Left cardiac atrium (tissue), 4 donors: ENCODE measurements at regions not wholly inside any gene's neighbourhood (a gene's known extent, or its start where the extent isn't known, plus 50 kb on each side); places are given as distances from the start of the nearest gene placed in this dataset.
"Not testable (repeated sequence)": the region's sequence is repeated elsewhere in the genome, so short reads cannot be mapped to it uniquely, and the experiment has no call there.

Experiments
- ATAC-seq, 2 donors: fragments of 200-7000 bp; cut with Tn5 transposase; one replicate each; pipeline ENCODE4 v1.9.1; 2020; ENCODE audit warnings: mild to moderate bottlenecking in 2 of 2, moderate library complexity in 2 of 2
- DNase-seq: peaks from one replicate; pipeline ENCODE4 v3.0.0-alpha.2; 2020
- intact Hi-C, 2 donors: fragments of 100-400 bp; cut with DNase I; formaldehyde crosslinking; loops; one replicate each; pipeline versions ENCODE4 v1.14.1 to v1.15.1; 2022 to 2023
- donor health status: DM: no; HTN: yes; CAD: no.
- donor health status: DM: no; HTN: yes; CAD: no; lungs with severe emphysema.
- donor health status: DM: yes; HTN: yes; CAD: no.
- donor health status: Dilated cardiomyopathy.

- intact Hi-C loops = no loop called here
Measured at GRCh38 chr5:35561396-35561795, 56.3 kb upstream of the SPEF2 start.

GRCh38 chr5:35557748-35558147 lies 59.9 kb upstream of the SPEF2 start:
- ATAC-seq = no peak
- intact Hi-C loops = no loop called here

More at GRCh38 chr5:35561396-35561795, 56.3 kb upstream of the SPEF2 start:
- no peak for ATAC-seq
- no peak for DNase-seq

GRCh38 chr5:35557199-35557598 lies 60.5 kb upstream of the SPEF2 start:
- DNase-seq (no peak), ATAC-seq (no peak)
- intact Hi-C loops = no loop called here

More at GRCh38 chr5:35557748-35558147, 59.9 kb upstream of the SPEF2 start:
- no peak for DNase-seq

GRCh38 chr5:35554016-35554415 lies 63.6 kb upstream of the SPEF2 start:
- no peak for ATAC-seq
- DNase-seq = no peak
- intact Hi-C loops = no loop called here

- no peak for DNase-seq
- intact Hi-C loops = no loop called here
- ATAC-seq = no peak
Measured at GRCh38 chr5:35545190-35545589, 72.5 kb upstream of the SPEF2 start.

GRCh38 chr5:35543408-35543807 lies 74.3 kb upstream of the SPEF2 start:
- ATAC-seq (no peak), DNase-seq (no peak)
- intact Hi-C loops = no loop called here

- DNase-seq (no peak), ATAC-seq (no peak)
- intact Hi-C loops = no loop called here
Measured at GRCh38 chr5:35540002-35540401, 77.7 kb upstream of the SPEF2 start.

- DNase-seq (no peak), ATAC-seq (no peak)
- intact Hi-C loops = no loop called here
Measured at GRCh38 chr5:35538198-35538931, 79.3 kb upstream of the SPEF2 start.

GRCh38 chr5:35533156-35533555 lies 84.5 kb upstream of the SPEF2 start:
- ATAC-seq (no peak), DNase-seq (no peak)
- intact Hi-C loops = no loop called here

GRCh38 chr5:35531553-35531952 lies 86.1 kb upstream of the SPEF2 start:
- DNase-seq, intact Hi-C loops, ATAC-seq: not testable (repeated sequence)

- intact Hi-C loops = no loop called here
- DNase-seq (no peak), ATAC-seq (no peak)
Measured at GRCh38 chr5:35518104-35518503, 99.6 kb upstream of the SPEF2 start.

- DNase-seq (no peak), ATAC-seq (no peak)
- intact Hi-C loops = no loop called here
Measured at GRCh38 chr5:35516271-35516670, 101.4 kb upstream of the SPEF2 start.

- intact Hi-C loops = no loop called here
- ATAC-seq (no peak), DNase-seq (no peak)
Measured at GRCh38 chr5:35513612-35514011, 104.1 kb upstream of the SPEF2 start.

GRCh38 chr5:35502206-35502605 lies 115.5 kb upstream of the SPEF2 start:
- intact Hi-C loops = no loop called here
- no peak for ATAC-seq
- DNase-seq = no peak

- intact Hi-C loops = no loop called here
- no peak for ATAC-seq
- no peak for DNase-seq
Measured at GRCh38 chr5:35488791-35489190, 128.9 kb upstream of the SPEF2 start.

- intact Hi-C loops = no loop called here
- DNase-seq = no peak
Measured at GRCh38 chr5:35488055-35488454, 129.6 kb upstream of the SPEF2 start.

GRCh38 chr5:35487233-35488025 lies 130.2 kb upstream of the SPEF2 start:
- DNase-seq (no peak), ATAC-seq (no peak)
- intact Hi-C loops = no loop called here

More at GRCh38 chr5:35488055-35488454, 129.6 kb upstream of the SPEF2 start:
- no peak for ATAC-seq

GRCh38 chr5:35485487-35485886 lies 132.2 kb upstream of the SPEF2 start:
- ATAC-seq (no peak), DNase-seq (no peak)
- intact Hi-C loops = no loop called here

- DNase-seq = no peak
- no peak for ATAC-seq
- intact Hi-C loops = no loop called here
Measured at GRCh38 chr5:35484241-35484640, 133.4 kb upstream of the SPEF2 start.

- ATAC-seq = no peak
- intact Hi-C loops = no loop called here
- no peak for DNase-seq
Measured at GRCh38 chr5:35483780-35484179, 133.9 kb upstream of the SPEF2 start.

- intact Hi-C loops = no loop called here
- DNase-seq = no peak
- no peak for ATAC-seq
Measured at GRCh38 chr5:35483191-35483590, 134.5 kb upstream of the SPEF2 start.
